ENCODE measurements at regions not wholly inside any gene's neighbourhood (a gene's known extent, or its start where the extent isn't known, plus 50 kb on each side); places are given as distances from the start of the nearest gene placed in this dataset.

- DNase-seq, result no peak
Observed at GRCh38 chr3:102087236-102087635, 237.9 kb downstream of the NFKBIZ start.

DNA sequence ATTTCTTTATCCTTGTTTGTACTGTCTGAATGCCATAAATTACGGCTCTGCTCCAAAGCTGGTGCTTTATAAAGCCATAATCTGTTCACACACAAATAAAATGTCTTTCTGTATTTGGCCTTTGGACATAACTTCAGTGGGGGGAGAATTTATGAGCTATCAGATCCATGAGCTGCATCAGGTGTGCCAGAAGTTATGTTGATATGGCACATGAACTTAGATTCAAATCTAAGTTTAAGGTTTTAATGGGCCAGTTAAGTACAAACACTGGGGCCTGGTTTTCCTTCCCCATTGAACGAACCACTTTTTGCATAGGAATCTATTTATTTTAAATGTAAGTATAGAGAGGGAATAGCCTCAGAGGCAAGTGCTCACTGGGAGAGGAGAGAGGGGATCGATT lies 239.9 kb downstream of the NFKBIZ start:
- no peak for DNase-seq

DNA sequence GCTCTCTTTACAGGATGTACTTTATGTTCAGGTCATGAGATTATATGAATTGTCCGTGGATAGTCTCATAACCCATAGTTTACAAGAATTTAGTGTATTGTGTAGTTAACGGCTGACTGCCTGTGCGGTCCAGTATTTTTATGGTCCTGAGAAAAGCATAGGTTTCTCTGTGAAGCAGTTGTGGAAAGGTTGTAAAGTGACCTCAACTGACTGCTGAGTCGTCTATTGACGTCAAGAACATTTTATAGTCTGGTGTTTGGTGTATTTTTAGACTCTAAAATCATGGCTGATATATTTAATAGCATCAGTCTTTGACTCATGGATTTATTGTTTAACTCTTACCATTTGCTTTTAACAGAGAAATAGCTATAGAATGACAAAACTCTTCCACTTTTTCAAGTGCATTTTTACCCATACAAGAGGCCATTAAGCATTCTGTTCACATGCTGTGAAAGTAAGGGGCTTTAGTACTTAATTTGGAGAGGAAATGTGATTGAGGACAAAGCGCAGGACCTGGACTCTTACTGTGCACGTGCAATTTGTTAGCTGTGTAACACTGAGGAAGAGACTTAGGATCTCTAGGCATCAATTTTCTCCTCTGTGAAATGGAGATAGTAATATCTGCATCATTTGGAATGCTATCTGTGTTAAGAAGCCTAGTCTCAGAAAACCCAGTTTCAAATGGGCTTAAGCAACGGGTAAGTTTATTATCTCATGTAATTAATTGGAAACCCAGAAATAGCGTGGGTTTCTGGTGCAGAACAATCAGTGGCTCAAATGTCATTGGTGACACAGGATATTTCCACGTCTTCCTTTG lies 240.8 kb downstream of the NFKBIZ start:
- DNase-seq, result no peak

- DNase-seq, result no peak
Observed at GRCh38 chr3:102090721-102091045, 241.4 kb downstream of the NFKBIZ start.

GRCh38 chr3:102091358-102091757 lies 242.0 kb downstream of the NFKBIZ start:
- no peak for DNase-seq

GRCh38 chr3:102092617-102093466 lies 243.5 kb downstream of the NFKBIZ start:
- DNase-seq, result peak; percentile 92

- no peak for DNase-seq
Observed at GRCh38 chr3:102094506-102094905, 245.2 kb downstream of the NFKBIZ start.

- DNase-seq, result no peak
Observed at GRCh38 chr3:102095383-102095782, 246.1 kb downstream of the NFKBIZ start.

DNA sequence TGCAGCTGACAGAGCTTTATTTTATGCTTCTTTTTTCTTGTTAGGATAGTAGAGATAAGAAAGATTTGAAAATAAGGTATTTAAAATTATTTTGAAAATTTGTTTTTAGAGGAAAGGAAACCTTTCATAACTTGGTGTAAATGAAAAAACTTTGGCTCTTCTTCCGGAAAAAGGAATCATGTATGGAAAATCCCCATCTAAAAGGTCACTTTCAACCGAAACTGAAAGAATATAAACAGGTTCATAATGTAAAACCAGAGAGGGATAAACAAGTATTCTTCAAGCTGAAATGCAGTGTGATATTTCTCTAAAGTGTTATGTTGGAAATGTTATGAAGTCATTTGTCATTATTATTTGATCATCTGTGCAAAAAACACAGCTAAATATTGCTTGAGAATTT lies 246.8 kb downstream of the NFKBIZ start:
- no peak for DNase-seq

DNA sequence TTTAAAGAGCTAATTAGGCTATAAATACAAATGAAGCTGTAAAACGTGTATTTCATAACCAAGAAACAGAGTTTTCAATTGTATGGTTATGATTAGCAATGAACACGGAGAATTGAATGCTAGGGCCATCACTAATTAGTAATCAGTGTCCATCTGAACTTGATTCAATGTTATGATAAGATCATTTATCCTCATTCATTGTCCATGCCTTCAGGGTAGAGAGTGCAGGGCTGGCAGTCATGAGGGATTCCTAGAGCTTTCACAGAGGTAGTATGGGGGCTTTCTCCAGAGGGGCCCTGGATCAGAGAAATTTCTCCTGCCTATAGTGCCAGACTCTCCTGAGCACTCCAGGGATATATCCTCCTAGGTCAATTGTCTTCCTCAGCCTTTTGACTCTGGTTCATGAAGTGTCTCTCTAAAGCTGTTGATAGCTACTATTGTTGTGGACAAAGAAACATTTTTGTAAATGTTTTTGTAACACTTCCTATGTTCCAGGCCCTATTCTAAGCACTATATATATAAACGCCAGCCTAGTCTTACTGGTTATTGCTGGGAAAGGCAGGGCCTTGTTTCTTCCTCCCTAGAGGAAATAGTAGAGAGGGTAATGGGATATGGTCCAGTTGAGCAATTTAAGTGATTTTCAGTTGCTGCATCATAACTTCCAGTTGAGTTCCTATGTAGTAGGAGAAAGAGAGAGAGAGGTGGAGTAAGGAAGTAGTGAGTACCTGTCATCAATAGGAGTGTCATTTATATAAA lies 249.0 kb downstream of the NFKBIZ start:
- DNase-seq, result no peak

DNA sequence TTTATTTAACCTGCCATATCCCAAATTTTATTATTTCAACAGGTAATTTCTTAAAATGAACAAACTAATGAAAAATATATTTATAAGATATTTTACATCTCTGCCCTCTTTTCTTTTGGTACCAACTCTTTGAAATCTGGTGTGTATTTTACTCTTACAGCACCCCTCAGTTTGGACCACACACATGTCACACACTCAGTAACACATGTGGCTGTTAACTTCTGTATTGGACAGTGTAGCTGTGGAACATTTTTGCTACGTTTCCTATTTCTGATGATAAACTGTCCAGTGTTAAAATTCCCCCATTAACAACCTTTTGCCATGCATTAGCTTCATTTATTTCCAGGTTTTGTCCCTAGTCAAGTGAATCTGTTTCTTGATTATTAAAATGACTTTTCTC lies 250.6 kb downstream of the NFKBIZ start:
- no peak for DNase-seq

DNA sequence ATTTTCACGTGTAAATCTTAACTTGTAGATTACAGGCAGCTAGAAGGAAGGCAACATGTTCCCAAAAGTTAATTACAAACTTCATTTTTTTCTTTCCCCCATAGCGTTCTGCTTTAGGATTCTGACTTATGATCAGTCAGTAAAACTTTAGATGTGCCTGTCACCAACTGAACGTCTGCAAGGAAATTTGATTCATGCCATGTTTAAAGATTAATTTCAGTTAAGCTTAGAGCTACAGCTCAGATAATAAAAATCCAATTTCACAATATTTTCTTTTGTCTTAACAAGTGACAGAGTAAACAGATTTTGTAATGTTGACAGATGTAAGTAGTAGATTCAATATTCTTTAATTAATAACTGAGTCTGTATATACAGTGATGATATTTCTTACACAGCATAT lies 253.1 kb downstream of the NFKBIZ start:
- DNase-seq, result no peak

DNA sequence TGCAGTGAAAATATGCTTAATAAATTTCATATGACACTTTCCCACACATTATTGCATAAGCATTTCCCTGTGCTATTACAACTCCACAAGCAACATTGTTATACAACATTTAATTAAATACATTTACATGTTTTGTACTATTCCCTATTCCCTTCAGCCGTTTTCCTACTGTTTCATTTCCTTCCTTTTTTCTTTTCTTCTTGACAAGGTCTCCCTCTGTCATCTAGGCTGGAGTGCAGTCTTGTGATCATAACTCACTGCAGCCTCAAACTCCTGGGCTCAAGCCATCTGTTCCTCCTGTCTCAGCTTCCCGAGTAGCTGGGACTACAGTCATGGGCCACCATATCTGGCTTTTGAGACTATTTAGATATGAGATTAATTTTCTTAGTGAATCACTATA lies 254.7 kb downstream of the NFKBIZ start:
- DNase-seq, result no peak

DNA sequence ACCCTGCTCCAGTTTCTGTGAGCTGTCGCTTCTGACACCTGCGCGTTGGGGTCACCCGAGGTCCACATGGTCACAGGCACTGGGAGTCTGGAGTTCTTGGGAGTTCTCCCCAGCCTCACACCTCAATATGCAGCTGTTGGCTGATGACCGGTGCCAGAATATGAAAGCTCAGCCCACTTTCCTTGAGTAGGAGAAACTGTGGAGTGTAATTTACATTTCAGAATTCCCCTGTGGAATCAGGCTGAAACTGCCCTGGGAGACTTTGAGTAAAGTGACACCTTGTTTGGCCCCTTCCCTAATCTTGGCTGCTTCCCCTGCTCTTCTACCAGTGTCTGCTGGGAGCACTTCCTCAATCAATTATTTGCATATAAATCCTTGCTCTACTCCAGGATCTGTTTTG lies 255.9 kb downstream of the NFKBIZ start:
- no peak for DNase-seq

GRCh38 chr3:102106416-102107097 lies 257.2 kb downstream of the NFKBIZ start:
- no peak for DNase-seq

DNA sequence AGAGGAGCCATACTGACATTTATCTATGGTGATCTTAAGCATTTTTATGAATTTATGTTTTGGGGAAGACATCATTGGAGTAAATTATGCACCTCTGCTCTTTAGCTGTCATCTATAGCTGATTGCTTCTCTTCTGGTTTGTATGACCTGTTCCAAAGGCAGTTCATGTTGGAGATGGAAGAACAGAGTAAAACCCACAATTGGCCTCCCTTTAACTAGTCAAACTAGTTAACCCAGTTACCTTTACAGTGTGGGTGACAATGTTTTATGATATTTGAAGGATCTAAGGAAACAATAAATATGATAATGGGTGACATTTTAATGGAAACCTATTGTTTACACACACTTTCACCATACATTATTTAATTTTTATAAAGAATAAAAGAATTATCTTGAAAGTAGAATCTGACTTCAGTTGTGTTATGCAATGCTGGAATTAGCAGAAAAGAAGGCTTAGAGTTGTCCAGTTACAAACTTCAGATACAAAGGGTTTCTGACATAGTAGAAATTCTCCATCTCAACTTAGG lies 263.5 kb downstream of the NFKBIZ start:
- DNase-seq, result no peak

GRCh38 chr3:102113421-102114041 lies 264.2 kb downstream of the NFKBIZ start:
- DNase-seq, result no peak

DNA sequence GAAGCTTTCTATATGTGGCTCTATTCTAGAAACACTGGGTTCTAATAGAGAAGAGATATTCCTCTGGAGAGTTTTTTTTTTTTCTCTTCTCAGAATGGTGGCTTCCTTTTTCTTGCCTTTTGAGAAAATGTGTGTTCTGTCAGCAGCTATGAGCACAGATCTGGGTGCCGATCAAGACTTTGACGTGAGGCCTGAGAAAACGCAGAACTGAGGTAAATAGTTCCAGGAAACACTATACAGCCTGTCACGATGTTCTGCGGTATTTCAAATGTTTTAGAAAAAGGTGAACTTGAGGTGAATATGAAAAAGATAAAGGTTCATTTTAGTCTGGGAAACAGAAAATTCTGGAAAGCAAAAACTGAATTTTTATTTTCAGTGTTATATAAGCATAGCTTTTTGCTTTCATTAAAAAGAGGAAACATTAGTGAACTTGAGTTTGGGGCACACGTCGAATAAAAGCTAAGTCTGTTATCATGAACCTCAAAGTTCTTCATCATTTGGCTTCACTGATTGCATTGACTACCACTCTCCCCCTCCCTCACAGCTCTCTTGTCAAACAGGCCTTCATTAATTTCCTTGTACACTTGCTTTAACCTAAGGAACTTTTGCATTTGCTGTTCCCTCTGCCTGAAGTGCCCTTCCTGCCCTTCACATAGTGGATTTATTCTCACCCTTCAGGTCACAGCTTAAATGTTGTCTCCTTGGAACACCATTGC lies 265.1 kb downstream of the NFKBIZ start:
- peak; percentile 35 for DNase-seq

- DNase-seq, result no peak
Observed at GRCh38 chr3:102122527-102122926, 273.2 kb downstream of the NFKBIZ start.

DNA sequence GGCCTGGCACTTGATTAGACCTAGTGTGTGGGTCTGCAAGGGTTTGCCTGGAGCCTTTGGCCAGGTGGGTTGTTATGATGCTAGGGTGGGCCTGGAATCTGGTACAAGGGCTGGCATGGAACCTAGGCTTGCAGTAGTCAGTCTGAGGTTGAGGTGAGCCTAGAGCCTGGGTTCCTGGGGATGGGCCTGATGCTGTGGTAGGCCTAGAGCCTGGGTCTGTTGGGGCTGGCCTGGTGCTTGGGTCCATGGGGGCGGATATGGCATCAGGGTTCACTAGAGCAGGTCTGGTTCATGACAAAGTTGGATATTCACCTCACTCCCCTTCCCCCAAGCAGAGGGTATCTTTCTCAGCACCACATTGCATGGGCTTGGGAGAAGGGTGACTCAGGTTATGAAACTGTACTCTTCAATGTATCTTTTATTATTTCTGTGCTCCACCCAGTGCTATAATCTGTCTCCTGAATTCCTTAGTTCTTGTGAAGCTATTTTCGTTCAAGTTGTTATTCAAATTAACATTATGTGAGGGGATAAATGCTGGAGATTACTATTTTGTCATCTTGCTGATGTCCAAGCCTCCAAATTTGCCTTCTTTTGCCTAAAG lies 274.4 kb downstream of the NFKBIZ start:
- DNase-seq, result no peak

GRCh38 chr3:102124282-102124681 lies 275.0 kb downstream of the NFKBIZ start:
- DNase-seq, result no peak
